Activated CD8-positive, alpha-beta memory T cell treated with anti-CD3 and anti-CD28 coated beads, Interleukin-2, amount 50 U/mL, for 24 hours (primary cell): ENCODE measurements at regions not wholly inside any gene's neighbourhood (a gene's known extent, or its start where the extent isn't known, plus 50 kb on each side); places are given as distances from the start of the nearest gene placed in this dataset.

Source experiments
- DNase-seq: peaks from one replicate; pipeline ENCODE4 v3.0.0-alpha.2; 2020; ENCODE audit errors: extremely low read depth

GRCh38 chr10:32171204-32171603 is 115.0 kb upstream of the KIF5B start:
- DNase-seq: no peak

DNA sequence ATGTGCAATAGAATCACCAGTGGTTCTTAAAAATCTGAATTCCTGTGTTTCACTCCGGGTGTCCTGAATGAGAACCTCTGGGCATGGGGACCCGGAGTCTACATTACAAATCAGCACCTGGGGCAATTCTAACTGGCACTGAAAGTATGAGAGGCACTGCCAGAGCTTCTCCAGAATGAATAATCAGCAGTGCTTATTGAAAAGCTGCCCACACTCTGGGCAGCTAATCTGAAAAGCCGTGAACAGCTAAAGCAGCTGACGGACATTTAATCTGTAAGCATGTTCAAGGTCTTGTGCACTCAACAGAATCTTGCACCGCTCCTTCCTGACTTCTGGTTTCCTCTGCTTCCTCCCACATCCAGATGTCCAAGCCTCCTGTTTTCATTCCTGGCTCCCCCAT is 113.3 kb upstream of the KIF5B start:
- no peak for DNase-seq

- no peak for DNase-seq
Observed at GRCh38 chr10:32167450-32167849, 111.2 kb upstream of the KIF5B start.

GRCh38 chr10:32166365-32166764 is 110.1 kb upstream of the KIF5B start:
- DNase-seq: no peak

DNA sequence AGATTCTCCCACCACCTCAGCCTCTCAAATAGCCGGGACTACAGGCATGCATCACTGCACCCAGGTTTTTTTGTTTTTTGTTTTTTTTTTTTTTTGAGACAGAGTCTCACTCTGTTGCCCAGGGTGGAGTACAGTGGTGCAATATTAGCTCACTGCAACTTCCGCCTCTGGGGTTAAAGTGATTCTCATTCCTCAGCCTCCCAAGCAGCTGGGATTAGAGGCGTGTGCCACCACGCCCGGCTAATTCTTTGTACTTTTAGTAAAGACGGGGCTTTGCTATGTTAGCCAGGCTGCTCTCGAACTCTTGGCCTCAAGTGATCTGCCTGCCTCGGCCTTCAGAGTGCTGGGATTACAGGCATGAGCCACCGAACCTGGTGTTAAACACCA is 107.5 kb upstream of the KIF5B start:
- DNase-seq: no peak

DNA sequence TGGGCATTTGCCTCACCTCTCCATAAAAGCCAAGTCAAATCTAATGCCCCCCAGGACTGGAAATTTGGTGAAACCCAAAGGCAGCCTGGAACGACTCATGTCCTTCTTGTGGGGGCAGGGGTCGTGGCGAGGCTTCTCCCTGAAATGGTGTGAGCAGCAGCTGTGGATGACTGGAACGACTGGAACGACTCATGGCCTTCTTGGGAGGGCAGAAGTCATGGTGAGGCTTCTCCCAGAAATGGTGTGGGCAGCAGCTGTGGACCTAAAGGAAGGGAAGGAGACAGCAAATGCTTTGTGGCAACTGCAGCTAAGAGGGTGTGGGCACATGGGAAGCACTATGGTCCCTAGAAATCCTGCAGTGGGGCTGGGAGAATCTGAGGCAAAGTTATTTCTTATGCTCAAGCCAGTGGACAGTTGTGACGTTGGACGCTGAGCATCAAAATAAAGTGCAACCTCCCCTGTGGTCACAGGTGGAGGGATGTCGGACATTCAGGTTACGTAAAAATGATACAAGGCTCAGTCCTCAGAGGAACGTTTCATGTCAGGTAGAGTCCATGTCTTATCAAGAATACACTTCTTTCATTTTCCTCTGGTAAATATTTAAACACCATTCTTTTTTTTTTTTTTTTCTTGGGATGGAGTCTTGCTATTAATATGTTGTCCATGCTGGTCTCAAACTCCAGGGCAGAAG is 107.0 kb upstream of the KIF5B start:
- DNase-seq: no peak

- no peak for DNase-seq
Observed at GRCh38 chr10:32161586-32161985, 105.4 kb upstream of the KIF5B start.

DNA sequence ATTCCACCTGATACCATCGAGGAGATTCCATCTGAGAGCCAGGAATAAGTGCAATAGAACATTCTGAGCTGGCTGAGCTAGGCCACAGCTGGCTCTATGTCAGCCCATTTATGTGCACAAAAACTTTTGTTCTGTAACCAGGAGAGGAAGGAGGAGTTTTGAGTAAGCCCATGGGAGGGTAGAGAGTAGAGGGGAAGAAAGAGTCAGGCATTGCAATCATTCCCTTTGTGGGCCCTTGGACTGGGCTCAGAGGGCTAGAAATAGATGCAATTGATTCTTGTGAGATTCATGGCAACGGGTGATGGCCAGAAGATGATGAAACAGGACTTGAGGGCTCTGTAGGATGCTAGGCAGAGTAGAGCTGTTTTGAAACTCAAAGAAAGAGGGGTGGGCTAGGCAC is 104.6 kb upstream of the KIF5B start:
- no peak for DNase-seq

DNA sequence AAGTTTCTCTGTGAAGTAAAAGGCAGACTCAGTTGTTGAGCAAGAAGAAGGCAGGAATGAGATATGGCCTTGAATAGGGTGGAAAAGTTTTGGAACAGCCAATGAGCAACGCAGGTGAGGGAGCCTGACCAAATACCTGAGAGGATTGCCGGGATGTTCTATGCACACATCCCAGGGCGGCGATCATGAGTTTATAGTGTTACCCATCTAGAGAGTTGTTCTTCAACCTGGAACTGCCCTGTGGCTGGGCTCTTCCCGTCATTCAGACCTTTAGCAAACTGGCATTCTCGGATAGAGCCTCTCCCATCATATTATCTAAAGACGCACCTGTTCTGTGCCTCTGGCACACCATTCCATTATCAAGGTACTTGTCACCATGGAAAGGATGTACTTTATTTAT is 103.0 kb upstream of the KIF5B start:
- no peak for DNase-seq

DNA sequence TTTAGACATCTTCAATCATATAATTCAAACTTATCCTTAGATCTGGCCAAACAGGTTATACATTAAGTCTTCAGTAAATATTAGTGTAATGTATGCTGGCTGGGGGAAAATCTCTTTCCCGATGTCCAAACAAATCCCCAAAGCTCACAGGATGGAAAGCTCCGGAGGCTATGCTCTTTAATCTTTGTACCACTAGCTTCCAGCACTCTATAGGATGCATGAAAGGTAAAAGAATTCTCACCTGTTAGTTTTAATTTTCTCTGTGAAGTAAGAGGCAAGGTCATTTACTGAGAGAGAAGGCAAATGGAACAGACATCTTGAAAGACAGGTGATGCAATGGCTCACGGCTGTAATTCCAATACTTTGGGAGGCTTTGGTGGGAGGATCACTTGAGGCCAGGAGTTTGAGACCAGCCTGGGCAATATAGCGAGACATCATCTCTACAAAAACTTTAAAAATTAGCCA is 99.8 kb upstream of the KIF5B start:
- DNase-seq: no peak

GRCh38 chr10:32155075-32155516 is 98.9 kb upstream of the KIF5B start:
- DNase-seq: no peak

GRCh38 chr10:32153931-32154330 is 97.7 kb upstream of the KIF5B start:
- DNase-seq: no peak

- DNase-seq: no peak
Observed at GRCh38 chr10:32153252-32153651, 97.0 kb upstream of the KIF5B start.

- DNase-seq: no peak
Observed at GRCh38 chr10:32151871-32152270, 95.6 kb upstream of the KIF5B start.

DNA sequence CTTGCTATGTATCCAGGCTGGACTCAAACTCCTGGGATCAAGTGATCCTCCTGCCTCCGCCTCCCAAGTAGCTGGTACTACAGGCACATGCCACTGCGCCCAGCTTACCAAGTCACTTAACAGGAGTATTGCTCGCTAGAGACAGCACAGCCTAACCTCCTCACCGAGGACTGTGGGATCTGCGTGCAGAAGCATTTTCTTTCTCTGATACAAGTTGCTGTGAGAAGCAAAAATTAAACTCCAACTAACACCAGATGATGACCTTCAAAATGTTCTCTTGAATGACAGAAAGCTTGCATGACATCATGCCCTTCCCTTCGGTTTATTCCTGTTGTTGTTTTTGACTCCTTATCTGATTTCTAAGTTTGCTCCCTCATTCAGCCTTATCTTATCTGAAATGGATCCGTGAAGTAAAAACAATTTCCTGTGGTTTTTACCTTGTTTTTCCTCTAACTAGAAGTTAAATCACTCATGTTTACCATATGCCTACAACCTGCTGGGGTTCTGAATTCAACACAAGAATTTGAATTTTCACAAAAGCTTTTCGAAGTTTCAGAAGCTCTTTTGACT is 94.4 kb upstream of the KIF5B start:
- no peak for DNase-seq

GRCh38 chr10:32149252-32149955 is 93.2 kb upstream of the KIF5B start:
- no peak for DNase-seq

GRCh38 chr10:32148864-32149251 is 92.6 kb upstream of the KIF5B start:
- DNase-seq: no peak

DNA sequence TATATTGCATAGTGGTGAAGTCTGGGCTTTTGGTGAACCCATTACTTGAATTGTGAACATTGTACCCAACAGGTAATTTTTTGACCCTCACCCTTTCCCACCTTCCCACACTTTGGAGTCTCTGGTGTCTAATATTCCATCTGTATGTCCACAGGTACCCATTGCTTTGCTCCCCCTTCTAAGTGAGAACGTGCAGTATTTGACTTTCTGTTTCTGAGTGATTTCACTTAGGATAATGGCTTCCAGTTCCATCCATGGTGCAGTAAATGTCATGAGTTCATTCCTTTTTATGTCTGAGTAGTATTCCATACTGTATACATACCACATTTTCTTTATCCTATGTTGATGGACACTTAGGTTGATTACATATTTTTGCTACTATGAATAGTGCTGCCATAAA is 91.5 kb upstream of the KIF5B start:
- no peak for DNase-seq

DNA sequence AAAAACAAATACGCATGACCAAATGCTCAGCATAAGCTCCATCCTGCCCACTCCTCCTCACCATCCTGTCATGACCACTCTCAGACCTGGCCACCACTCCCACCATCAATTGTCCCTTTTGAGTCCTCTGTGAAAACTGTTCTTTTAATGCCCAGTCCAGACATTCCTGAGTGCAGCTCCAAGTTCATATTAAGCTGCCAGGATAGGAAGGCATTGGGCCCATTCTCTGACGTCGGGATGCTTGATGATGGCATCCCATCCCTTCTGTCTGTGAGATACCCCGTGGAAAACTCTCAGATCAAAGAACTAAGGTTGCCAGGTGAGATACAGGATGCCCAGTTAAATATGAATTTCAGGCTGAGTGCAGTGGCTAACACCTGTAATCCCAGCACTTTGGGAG is 89.9 kb upstream of the KIF5B start:
- no peak for DNase-seq

DNA sequence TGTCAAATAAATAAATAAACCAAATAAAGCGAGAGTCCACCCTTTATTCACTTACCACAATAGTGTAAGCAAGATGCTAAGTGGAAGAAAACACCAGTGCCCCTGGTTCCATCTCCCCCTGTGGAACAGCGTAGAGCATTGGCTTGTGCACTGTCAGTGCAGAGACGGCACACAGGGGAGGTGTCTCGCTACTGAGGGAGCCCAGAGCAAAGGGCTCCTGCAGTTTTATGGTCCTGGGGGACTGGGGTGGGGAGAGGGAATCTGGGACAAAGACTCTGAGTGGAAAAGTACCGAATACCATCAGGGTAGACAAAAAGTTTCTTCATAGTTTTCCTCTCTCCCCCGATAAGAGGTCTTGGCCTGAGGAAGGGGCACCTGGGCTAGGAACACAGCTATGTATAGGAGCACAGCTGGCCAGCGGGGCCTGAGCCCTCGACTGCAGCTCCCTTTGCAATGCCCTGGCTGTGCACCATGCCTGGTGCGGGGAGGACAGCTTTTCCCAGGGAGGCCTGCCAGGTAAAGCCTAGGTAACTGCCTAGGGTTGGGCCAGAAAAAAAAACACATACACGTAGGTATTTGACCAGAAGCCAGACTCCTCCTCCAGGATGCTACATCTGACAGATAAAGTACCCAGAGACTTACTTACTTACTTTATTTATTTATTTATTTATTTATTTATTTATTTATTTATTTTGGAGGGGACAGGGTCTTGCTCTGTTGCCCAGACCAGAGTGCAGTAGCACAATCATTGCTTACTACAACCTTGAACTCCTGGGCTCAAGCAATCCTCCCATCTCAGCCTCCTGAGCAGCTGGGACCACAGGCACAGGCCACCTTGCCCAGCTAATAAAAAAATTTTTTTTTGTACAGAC is 88.8 kb upstream of the KIF5B start:
- DNase-seq: no peak

- DNase-seq: no peak
Observed at GRCh38 chr10:32143302-32143847, 87.2 kb upstream of the KIF5B start.

GRCh38 chr10:32142646-32143045 is 86.4 kb upstream of the KIF5B start:
- DNase-seq: no peak
